H1 (cell line): ENCODE measurements at regions not wholly inside any gene's neighbourhood (a gene's known extent, or its start where the extent isn't known, plus 50 kb on each side); places are given as distances from the start of the nearest gene placed in this dataset.

Experiments used
- CTCF ChIA-PET: fragments of 300-600 bp; sonication (Branson Sonifier 250); formaldehyde crosslinking; loops from one replicate; lab custom pipeline; 2021; ENCODE audit not compliant: partially characterized antibody; lab: Charles Lee
- POLR2A ChIA-PET: fragments of 300-600 bp; sonication (Branson Sonifier 250); formaldehyde crosslinking; loops from one replicate; lab custom pipeline; 2021; ENCODE audit warnings: inconsistent platforms; ENCODE audit not compliant: partially characterized antibody; lab: Charles Lee
- DNase-seq, 2 experiments: peaks; one replicate each; pipeline versions ENCODE4 v3.0.0 to v3.0.0-alpha.2; 2010 to 2022; ENCODE audit warnings: low spot score in 2 of 2, low read depth in 1 of 2, mixed read lengths in 1 of 2
- FAIRE-seq: peaks from 2 replicates; lab custom pipeline; 2011; peaks lifted over from hg19 to GRCh38; lab: Jason Lieb, UNC
- H2AFZ ChIP-seq: 2 replicates; pipeline ENCODE4 v1.8.1; 2012; ENCODE audit warnings: low read length, inconsistent platforms
- H2AK5ac ChIP-seq: 2 replicates; pipeline ENCODE4 v1.6.1; 2013; ENCODE audit warnings: low read depth, low read length
- H2BK120ac ChIP-seq: replicated peaks from 2 replicates; pipeline ENCODE3; 2013; ENCODE audit warnings: low read depth, low read length, inconsistent platforms
- H2BK12ac ChIP-seq: 2 replicates; pipeline ENCODE4 v1.6.1; 2013; ENCODE audit warnings: low read depth, low read length
- H2BK15ac ChIP-seq: 2 replicates; pipeline ENCODE4 v1.6.1; 2013; ENCODE audit warnings: low read length
- H2BK20ac ChIP-seq: 2 replicates; pipeline ENCODE4 v1.6.1; 2013; ENCODE audit warnings: low read length
- H2BK5ac ChIP-seq: 2 replicates; pipeline ENCODE4 v1.6.1; 2013; ENCODE audit warnings: low read depth, low read length
- H3K14ac ChIP-seq: 2 replicates; pipeline ENCODE4 v1.6.1; 2013; ENCODE audit warnings: inconsistent platforms; ENCODE audit not compliant: insufficient read length
- H3K18ac ChIP-seq: 2 replicates; pipeline ENCODE4 v1.6.1; 2013; ENCODE audit warnings: low read length; ENCODE audit errors: extremely low read depth
- H3K23ac ChIP-seq: 2 replicates; pipeline ENCODE4 v1.6.1; 2013; ENCODE audit warnings: inconsistent platforms; ENCODE audit not compliant: insufficient read length
- H3K23me2 ChIP-seq: 2 replicates; pipeline ENCODE4 v1.6.1; 2013; ENCODE audit warnings: low read depth, low read length
- H3K27ac ChIP-seq: 2 replicates; pipeline ENCODE4 v1.6.1; 2011; ENCODE audit warnings: low read depth, low read length, inconsistent platforms
- H3K27me3 ChIP-seq, 4 experiments: replicated peaks in 1 of 4; 1 replicate in 1 of 4; 2 replicates in 3 of 4; pipeline versions ENCODE4 v1.6.1 to v1.8.1; 2011 to 2013; ENCODE audit warnings: low read length in 3 of 4, mild to moderate bottlenecking in 3 of 4, inconsistent platforms in 2 of 4, mixed read lengths in 2 of 4, moderate library complexity in 1 of 4; ENCODE audit not compliant: control insufficient read depth in 3 of 4, insufficient read depth in 3 of 4; ENCODE audit errors: extremely low read depth in 1 of 4
- H3K36me3 ChIP-seq, 4 experiments: 2 replicates each; pipeline versions ENCODE4 v1.6.1 to v1.8.1; 2011 to 2013; ENCODE audit warnings: mild to moderate bottlenecking in 4 of 4, low read length in 3 of 4, moderate library complexity in 2 of 4, control low read depth in 1 of 4, inconsistent platforms in 1 of 4; ENCODE audit not compliant: insufficient read depth in 4 of 4, control insufficient read depth in 2 of 4
- H3K4ac ChIP-seq: replicated peaks from 2 replicates; pipeline ENCODE3; 2013; ENCODE audit warnings: low read length, low read depth, mixed read lengths, inconsistent platforms; ENCODE audit not compliant: insufficient read length
- H3K4me1 ChIP-seq, 4 experiments: replicated peaks in 1 of 4; 1 replicate in 1 of 4; 2 replicates in 3 of 4; pipeline versions ENCODE4 v1.6.1 to v1.8.1; 2011 to 2013; ENCODE audit warnings: low read length in 3 of 4, inconsistent platforms in 2 of 4, mixed read lengths in 1 of 4; ENCODE audit not compliant: insufficient read depth in 4 of 4, control insufficient read depth in 3 of 4
- H3K4me2 ChIP-seq, 2 experiments: 2 replicates each; pipeline versions ENCODE4 v1.6.1 to v1.8.1; 2011 to 2013; ENCODE audit warnings: low read depth in 2 of 2, low read length in 2 of 2, control low read depth in 1 of 2, inconsistent platforms in 1 of 2, mild to moderate bottlenecking in 1 of 2; ENCODE audit not compliant: insufficient read depth in 1 of 2
- H3K4me3 ChIP-seq, 4 experiments: fragments of 200-600, 300-600 bp in 1 of 4; sonication (generic), shearing (Covaris generic), sonication (Bioruptor Twin) in 1 of 4; 2 replicates each; pipeline versions ENCODE4 v1.5.1 to v1.8.1; 2011 to 2016; ENCODE audit warnings: low read length in 4 of 4, low read depth in 3 of 4, control low read depth in 2 of 4, inconsistent platforms in 2 of 4, mild to moderate bottlenecking in 2 of 4, mixed read lengths in 1 of 4, moderate library complexity in 1 of 4; ENCODE audit not compliant: insufficient read depth in 2 of 4; ENCODE audit errors: extremely low read depth in 1 of 4
- H3K56ac ChIP-seq: replicated peaks from 2 replicates; pipeline ENCODE3; 2013; ENCODE audit warnings: low read depth, mild to moderate bottlenecking, mixed read lengths, low read length, inconsistent platforms; ENCODE audit not compliant: insufficient read length
- H3K79me1 ChIP-seq: 2 replicates; pipeline ENCODE4 v1.6.1; 2013; ENCODE audit warnings: low read depth, low read length, control low read depth
- H3K79me2 ChIP-seq, 2 experiments: 2 replicates each; pipeline versions ENCODE4 v1.6.1 to v1.8.1; 2012 to 2013; ENCODE audit warnings: low read length in 2 of 2, mild to moderate bottlenecking in 2 of 2, inconsistent platforms in 1 of 2; ENCODE audit not compliant: insufficient read depth in 2 of 2, control insufficient read depth in 1 of 2
- H3K9ac ChIP-seq, 4 experiments: replicated peaks in 1 of 4; 1 replicate in 1 of 4; 2 replicates in 3 of 4; pipeline versions ENCODE4 v1.6.1 to v1.8.1; 2011 to 2013; ENCODE audit warnings: low read depth in 3 of 4, low read length in 3 of 4, control low read depth in 2 of 4, mild to moderate bottlenecking in 2 of 4, moderate library complexity in 2 of 4, inconsistent platforms in 1 of 4; ENCODE audit errors: extremely low read depth in 1 of 4
- H3K9me3 ChIP-seq, 2 experiments: 2 replicates each; pipeline versions ENCODE4 v1.6.1 to v1.8.1; 2012 to 2013; ENCODE audit warnings: mild to moderate bottlenecking in 2 of 2, moderate library complexity in 2 of 2, control low read depth in 1 of 2, inconsistent platforms in 1 of 2, low read depth in 1 of 2, low read length in 1 of 2, mixed read lengths in 1 of 2; ENCODE audit not compliant: insufficient read depth in 2 of 2
- H4K20me1 ChIP-seq, 2 experiments: replicated peaks in 1 of 2; 2 replicates each; pipeline versions ENCODE3 to v1.8.1; 2011 to 2013; ENCODE audit warnings: inconsistent platforms in 2 of 2, low read length in 2 of 2, mild to moderate bottlenecking in 1 of 2; ENCODE audit not compliant: insufficient read depth in 2 of 2, control insufficient read depth in 1 of 2
- H4K5ac ChIP-seq: 2 replicates; pipeline ENCODE4 v1.6.1; 2013; ENCODE audit warnings: low read length, low read depth, mixed read lengths, inconsistent platforms; ENCODE audit not compliant: insufficient read length
- H4K8ac ChIP-seq: 2 replicates; pipeline ENCODE4 v1.8.0; 2013; ENCODE audit warnings: mild to moderate bottlenecking, moderate library complexity, low read length, inconsistent platforms; ENCODE audit not compliant: insufficient read depth; ENCODE audit errors: extremely low read depth
- H4K91ac ChIP-seq: replicated peaks from 2 replicates; pipeline ENCODE3; 2013; ENCODE audit warnings: low read length, mixed read lengths, inconsistent platforms; ENCODE audit not compliant: insufficient read length
- WGBS, 2 experiments: shearing (Covaris generic) in 1 of 2; methylation state at CpG; one replicate each; pipeline versions ENCODE4 v1.1.6 to v1.1.7; 2013 to 2015; ENCODE audit warnings: low lambda C conversion rate in 2 of 2, mixed read lengths in 2 of 2, inconsistent platforms in 1 of 2, low coverage in 1 of 2, missing lambda C conversion rate in 1 of 2; ENCODE audit not compliant: insufficient replicate concordance in 2 of 2, insufficient coverage in 1 of 2, insufficient read length in 1 of 2; ENCODE audit errors: extremely low coverage in 1 of 2, missing lambda C conversion rate in 1 of 2; 5-methylcytosine and 5-hydroxymethylcytosine counted together

- peak overlapping the region; percentile 23 to 65 (median 32); a peak in 6 of 8 replicates for H3K4me3 ChIP-seq
- H2AFZ ChIP-seq = no peak overlapping the region
- POLR2A ChIA-PET = no interaction called here
Measured at GRCh38 chr1:82848043-82848442, 1047.3 kb downstream of the ADGRL2 start.

More at GRCh38 chr1:82848043-82848442, 1047.3 kb downstream of the ADGRL2 start:
- Histone ChIP-seq H2BK120ac (no peak overlapping the region), H3K9ac (no peak overlapping the region), H3K27ac (no peak overlapping the region), H3K56ac (no peak overlapping the region), H3K4me2 (peak overlapping the region; percentile 59 to 63), H2BK15ac (no peak overlapping the region), H3K23me2 (no peaks in the 10 kb centered on the region; the same call in 1 of the 2 replicates), H4K5ac (peak overlapping the region; percentile 46), H2BK20ac (no peak overlapping the region), H2BK12ac (no peak overlapping the region), H3K79me2 (peaks cover 0 to 19% of the 10 kb centered on the region in 2 experiments; a peak in 2 of 4 replicates), H4K91ac (no peak overlapping the region), H3K4me1 (peaks cover 3 to 24% (median 18%) of the 10 kb centered on the region in 4 experiments; a peak in 6 of 7 replicates), H3K36me3 (no peaks in the 10 kb centered on the region), H3K14ac (no peak overlapping the region), H3K23ac (no peak overlapping the region), H4K8ac (no peak overlapping the region), H4K20me1 (no peaks in the 10 kb centered on the region), H3K4ac (no peak overlapping the region), H3K79me1 (no peaks in the 10 kb centered on the region), H3K9me3 (no peaks in the 10 kb centered on the region), H3K27me3 (no peaks in the 10 kb centered on the region), H3K18ac (no peak overlapping the region), H2BK5ac (no peak overlapping the region), H2AK5ac (no peak overlapping the region)
- peak; percentile 42 for FAIRE-seq
- 5% methylated on average over 1 of the region's 1 CpG; no CpG with 5 or more reads in 1 of the 2 experiments for WGBS, 2 experiments
- DNase-seq = peak in 1 of 2 experiments; percentile 3
- CTCF ChIA-PET = no interaction called here
